Progenitor cell of endocrine pancreas (in vitro differentiated cells): ENCODE measurements at regions not wholly inside any gene's neighbourhood (a gene's known extent, or its start where the extent isn't known, plus 50 kb on each side); places are given as distances from the start of the nearest gene placed in this dataset.

Source experiments
- DNase-seq: peaks from one replicate; pipeline ENCODE4 v3.0.0; 2021; ENCODE audit warnings: low spot score; ENCODE audit not compliant: unreplicated experiment
- H3K27ac Mint-ChIP-seq: 2 replicates; pipeline ENCODE4 v1.8.0; 2021; ENCODE audit warnings: mild to moderate bottlenecking, moderate library complexity, mixed read lengths
- H3K27me3 Mint-ChIP-seq: 2 replicates; pipeline ENCODE4 v1.8.0; 2021; ENCODE audit warnings: mixed read lengths
- H3K36me3 Mint-ChIP-seq: 2 replicates; pipeline ENCODE4 v1.8.0; 2022; ENCODE audit warnings: mixed read lengths; ENCODE audit not compliant: insufficient read depth
- H3K4me1 Mint-ChIP-seq: 2 replicates; pipeline ENCODE4 v1.8.0; 2021; ENCODE audit warnings: low read depth, mixed read lengths
- H3K4me3 Mint-ChIP-seq: 2 replicates; pipeline ENCODE4 v1.8.0; 2021; ENCODE audit warnings: low read depth, mild to moderate bottlenecking, moderate library complexity, mixed read lengths
- H3K9me3 Mint-ChIP-seq: 2 replicates; pipeline ENCODE4 v1.8.0; 2021; ENCODE audit warnings: low read depth, mixed read lengths
- CTCF ChIP-seq: fragments of 200-600 bp; sonication (generic); IDR thresholded peaks from one replicate; pipeline ENCODE4 v1.5.0; 2021; ENCODE audit warnings: antibody characterized with exemption, mild to moderate bottlenecking; ENCODE audit not compliant: unreplicated experiment

GRCh38 chr9:86859056-86859455 is 88.2 kb downstream of the GAS1 start:
- DNase-seq = no peak
- no peak overlapping the region for H3K27ac Mint-ChIP-seq
- no peaks in the 10 kb centered on the region for H3K36me3 Mint-ChIP-seq
- peaks cover 5% of the 10 kb centered on the region for H3K27me3 Mint-ChIP-seq
- H3K4me3 Mint-ChIP-seq = no peak overlapping the region
- peaks cover 3% of the 10 kb centered on the region for H3K9me3 Mint-ChIP-seq
- no peak for TF ChIP-seq CTCF
- H3K4me1 Mint-ChIP-seq = peaks cover 34% of the 10 kb centered on the region

GRCh38 chr9:86858009-86858408 is 89.3 kb downstream of the GAS1 start:
- Mint-ChIP-seq H3K27ac (no peak overlapping the region), H3K4me3 (no peak overlapping the region), H3K36me3 (no peaks in the 10 kb centered on the region), H3K9me3 (peaks cover 3% of the 10 kb centered on the region), H3K27me3 (peaks cover 5% of the 10 kb centered on the region), H3K4me1 (peaks cover 34% of the 10 kb centered on the region)
- DNase-seq = no peak
- TF ChIP-seq CTCF = no peak

- no peak for DNase-seq
- no peak overlapping the region for H3K4me3 Mint-ChIP-seq
- no peak overlapping the region for H3K27ac Mint-ChIP-seq
- H3K4me1 Mint-ChIP-seq = peaks cover 34% of the 10 kb centered on the region
- H3K27me3 Mint-ChIP-seq = peaks cover 5% of the 10 kb centered on the region
- peaks cover 11% of the 10 kb centered on the region for H3K9me3 Mint-ChIP-seq
- H3K36me3 Mint-ChIP-seq = no peaks in the 10 kb centered on the region
- no peak for TF ChIP-seq CTCF
Measured at GRCh38 chr9:86856259-86856658, 91.0 kb downstream of the GAS1 start.

- H3K27me3 Mint-ChIP-seq = peaks cover 5% of the 10 kb centered on the region
- peak; percentile 23 for DNase-seq
- H3K27ac Mint-ChIP-seq = peak overlapping the region; percentile 13
- H3K4me3 Mint-ChIP-seq = no peak overlapping the region
- H3K36me3 Mint-ChIP-seq = no peaks in the 10 kb centered on the region
- no peak for TF ChIP-seq CTCF
- peaks cover 11% of the 10 kb centered on the region for H3K9me3 Mint-ChIP-seq
- H3K4me1 Mint-ChIP-seq = peaks cover 28% of the 10 kb centered on the region
Measured at GRCh38 chr9:86854898-86855523, 92.3 kb downstream of the GAS1 start.

- no peaks in the 10 kb centered on the region for H3K27me3 Mint-ChIP-seq
- H3K4me1 Mint-ChIP-seq = no peaks in the 10 kb centered on the region
- no peak for TF ChIP-seq CTCF
- no peak overlapping the region for H3K4me3 Mint-ChIP-seq
- peaks cover 3% of the 10 kb centered on the region for H3K9me3 Mint-ChIP-seq
- peak overlapping the region; percentile 33 for H3K27ac Mint-ChIP-seq
- DNase-seq = no peak
- no peaks in the 10 kb centered on the region for H3K36me3 Mint-ChIP-seq
Measured at GRCh38 chr9:86846656-86847055, 100.7 kb downstream of the GAS1 start.
